Fibroblast of skin of left biceps (primary cell): ENCODE measurements at regions not wholly inside any gene's neighbourhood (a gene's known extent, or its start where the extent isn't known, plus 50 kb on each side); places are given as distances from the start of the nearest gene placed in this dataset.
"Not testable (repeated sequence)": the region's sequence is repeated elsewhere in the genome, so short reads cannot be mapped to it uniquely, and the experiment has no call there.

Experiments used
- DNase-seq, 2 experiments: peaks; one replicate each; pipeline ENCODE4 v3.0.0-alpha.2; 2013; ENCODE audit warnings: low read depth in 2 of 2

DNA sequence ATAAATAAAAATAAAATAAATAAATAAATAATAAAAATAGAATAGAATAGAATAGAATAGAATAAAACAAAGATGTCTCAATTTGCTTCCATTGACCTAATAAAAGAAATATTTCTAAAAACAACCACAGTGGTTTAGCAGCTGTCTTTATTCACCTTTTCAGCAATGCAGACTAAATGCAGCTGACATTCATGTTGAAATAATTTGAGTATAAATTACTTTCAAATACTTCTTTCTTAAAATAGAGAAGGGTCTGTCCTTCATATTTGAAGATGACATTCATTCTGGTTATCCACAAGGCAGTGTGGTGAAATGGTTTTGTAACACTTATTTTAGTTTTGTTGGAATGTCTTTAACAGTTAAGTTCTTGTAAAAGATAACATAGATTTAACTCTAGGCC lies 469.4 kb downstream of the IRS1 start:
- DNase-seq: no peak

DNA sequence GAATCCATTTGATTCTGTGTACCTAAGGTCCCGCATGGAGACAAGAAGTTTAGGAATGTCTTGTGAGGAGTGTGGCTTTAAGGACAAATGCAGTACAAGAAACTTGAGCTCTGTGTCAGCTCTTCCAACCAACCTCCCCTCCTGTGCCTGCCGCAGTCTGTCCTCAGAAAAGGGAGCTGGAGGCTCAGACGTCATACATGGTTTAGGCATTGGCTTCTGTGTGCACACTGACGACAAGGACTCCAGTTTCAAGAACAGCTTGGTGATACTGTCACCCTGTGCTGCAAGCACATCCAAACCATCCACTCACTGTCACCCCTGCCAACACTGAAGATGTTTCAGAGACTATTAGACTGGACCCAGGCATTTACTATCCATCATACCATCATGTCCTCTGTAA lies 470.4 kb downstream of the IRS1 start:
- DNase-seq: no peak

DNA sequence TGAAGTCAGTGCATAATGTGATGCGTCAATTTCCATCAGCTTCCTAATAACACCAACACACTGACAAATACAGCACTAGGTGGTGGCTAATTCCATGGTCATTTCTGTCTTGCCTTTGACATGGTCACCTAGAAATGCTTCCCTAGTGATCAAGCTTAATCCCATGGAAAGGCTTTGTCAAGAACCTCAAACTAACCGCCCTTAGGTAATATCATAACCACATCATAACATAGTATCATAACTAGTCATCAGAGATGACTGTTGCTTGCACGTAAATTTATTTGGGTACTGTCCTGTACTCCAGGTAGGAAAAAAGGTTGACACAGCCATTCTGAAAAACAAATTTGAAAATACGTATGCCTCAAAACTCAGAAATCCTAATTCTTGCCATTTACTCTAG lies 471.8 kb downstream of the IRS1 start:
- DNase-seq: no peak

DNA sequence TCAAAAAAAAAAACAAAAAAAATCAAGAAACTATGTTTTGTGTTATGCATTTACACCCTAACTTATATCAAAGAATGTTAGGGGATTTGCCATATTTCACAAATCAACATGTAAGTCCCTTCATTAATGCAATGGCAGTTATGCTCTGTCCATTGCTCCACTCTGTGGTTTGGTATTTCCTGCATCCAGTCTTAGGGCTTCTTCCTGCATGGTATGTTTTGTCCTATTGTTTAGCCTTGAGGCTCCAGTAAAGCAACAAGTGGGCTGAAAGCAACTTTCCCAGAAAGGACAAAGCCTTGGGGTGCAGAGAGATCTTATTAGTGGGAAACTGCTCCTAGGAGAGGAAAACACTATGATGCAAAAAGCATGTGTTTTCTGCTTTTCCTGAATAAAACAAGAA lies 474.1 kb downstream of the IRS1 start:
- no peak for DNase-seq

DNA sequence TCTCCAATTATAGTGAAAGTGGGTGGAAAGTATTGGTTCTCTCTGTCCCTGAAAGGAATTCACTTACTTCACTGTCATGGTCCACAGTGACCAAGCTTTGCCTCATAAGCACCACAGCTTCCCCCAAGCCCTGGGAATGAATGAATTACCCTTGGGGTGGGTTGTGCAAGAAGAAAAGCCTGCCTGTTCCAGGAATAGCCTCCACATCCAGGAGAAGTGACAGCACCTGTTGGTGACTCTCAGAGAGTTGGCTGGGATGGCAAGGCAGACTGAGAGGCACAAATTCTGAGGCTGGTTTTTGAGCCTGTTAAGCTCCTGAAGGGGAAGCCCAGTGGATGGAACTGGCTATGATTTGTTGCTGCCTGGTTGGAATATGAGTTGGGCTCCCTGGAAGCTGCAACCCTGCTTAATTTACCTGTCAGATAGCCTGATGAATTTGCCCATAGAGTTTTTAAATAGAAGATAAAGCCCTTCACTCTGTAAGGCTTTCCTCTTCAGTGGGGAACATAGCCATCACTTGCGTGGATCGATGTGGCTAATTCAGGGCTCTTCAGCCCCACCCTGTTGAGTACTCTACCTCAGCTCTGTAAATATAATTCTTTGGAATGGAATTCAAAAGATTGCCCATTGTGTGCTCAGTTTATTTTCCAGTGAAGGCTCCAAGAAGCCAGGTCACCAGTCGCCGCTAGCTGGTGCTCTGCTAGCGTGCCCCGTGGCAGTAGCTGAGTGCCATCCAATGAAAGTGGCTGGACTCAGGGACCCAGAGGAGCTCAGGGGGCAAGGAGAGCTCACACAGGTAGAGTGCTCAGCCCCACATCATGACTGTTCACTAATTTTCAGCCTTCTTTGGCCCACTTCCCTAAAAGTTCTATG lies 479.3 kb downstream of the IRS1 start:
- DNase-seq: no peak

DNA sequence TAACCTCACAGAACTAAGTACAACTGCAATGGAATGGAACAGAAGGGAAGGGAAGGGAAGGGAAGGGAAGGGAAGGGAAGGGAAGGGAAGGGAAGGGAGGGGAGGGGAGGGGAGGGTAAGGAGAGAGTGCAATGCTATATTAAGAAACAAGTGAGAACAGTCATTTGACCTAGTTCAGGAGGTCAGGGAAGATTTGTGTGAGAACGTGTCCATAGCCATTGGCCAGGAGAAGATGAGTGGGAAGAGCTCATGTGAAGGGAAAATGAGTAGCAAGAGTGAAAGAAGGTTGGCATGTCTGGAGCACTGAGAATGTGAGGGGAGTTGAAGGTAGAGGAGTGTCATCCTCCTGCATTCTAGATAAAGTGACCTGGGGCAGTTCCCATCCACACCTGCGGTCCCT lies 481.6 kb downstream of the IRS1 start:
- no peak for DNase-seq

DNA sequence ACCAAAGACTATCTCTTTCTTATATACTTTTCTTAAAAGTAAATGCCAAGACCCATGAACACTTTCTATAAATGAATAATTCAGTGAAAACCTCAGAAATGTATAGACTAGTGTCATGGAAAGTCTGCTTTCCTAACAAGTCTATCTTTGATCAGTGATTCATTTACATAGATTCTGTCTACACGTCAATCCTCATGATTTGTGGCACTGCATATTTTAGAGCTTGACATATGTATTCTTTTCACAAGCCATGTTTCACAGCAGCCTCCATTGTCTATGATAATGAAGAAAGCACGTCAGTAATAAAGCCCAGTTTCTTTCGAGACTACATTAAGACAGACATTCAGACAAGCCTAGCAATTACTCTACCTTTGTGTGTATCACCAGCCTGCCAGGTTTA lies 486.6 kb downstream of the IRS1 start:
- no peak for DNase-seq

DNA sequence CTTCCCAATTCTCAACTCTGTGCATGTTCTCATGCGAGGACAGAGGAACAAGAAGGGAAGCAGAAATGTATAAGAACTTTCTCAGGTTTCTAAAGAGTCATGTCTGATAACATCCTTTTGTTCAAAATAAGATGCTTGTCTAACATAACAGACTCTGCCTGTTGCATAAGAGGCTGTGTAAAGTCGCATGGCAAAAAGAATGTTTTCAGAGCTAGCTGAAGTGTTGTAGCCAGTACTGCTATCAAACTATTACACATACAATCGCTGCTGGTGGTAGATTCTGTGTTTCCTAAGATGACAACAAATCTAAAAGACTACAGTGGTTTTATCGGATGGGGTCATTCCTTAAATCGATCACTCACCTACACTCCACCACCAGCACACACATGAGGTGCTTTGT lies 487.5 kb downstream of the IRS1 start:
- DNase-seq: no peak

DNA sequence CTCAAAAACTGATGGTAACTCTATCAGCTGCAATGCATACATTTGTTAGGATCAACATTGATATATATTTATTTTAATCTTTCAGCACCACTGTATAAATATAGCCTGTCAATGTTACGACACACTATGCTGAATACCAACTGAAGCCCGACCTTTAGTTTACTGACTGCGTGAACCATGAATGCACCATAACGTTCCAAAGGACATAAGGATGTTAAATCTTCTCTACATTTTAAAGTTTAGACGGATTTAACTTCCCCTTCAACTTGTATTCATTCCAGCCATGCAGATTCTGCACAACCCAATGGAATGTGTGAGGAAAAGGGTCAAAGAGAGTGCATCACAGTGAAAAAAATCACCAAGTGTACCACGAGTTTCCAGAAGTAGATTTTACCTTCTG lies 489.5 kb downstream of the IRS1 start:
- DNase-seq: peak; percentile 55 to 61

DNA sequence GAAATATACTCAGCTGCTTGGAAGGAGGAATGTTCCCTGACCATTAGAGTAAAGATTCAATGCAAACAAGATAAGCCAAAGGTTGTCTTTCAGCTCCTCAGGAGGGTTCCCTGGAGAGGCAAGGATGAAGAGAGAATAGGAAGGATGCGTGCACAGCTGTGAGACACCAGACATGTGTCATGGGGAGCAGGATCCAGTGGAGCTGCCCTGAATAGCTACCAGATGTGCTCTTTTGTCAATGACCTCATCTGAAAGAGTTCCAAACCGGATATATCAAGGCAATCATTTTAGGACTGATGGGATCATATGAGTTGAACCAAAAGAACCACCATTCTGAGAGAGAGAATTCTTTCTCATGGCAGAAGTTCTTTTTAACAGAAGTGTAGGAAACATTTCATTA lies 490.6 kb downstream of the IRS1 start:
- DNase-seq: peak; percentile 75 to 76

DNA sequence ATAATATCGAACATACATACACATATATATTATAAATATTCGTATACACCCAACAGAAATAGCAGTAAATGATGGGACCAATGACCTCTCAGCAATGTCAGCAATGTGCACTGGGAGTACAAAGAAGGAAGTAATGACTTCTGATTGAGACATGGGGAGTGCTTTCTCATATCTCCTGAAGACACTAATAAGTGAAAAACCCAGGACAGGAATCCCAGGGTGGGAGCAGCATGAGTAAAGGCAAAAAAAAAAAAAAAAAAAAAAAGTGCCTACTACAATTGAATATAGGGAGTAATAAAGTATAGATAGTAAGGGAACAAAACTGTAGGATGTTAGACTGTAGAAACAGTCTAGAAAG lies 491.3 kb downstream of the IRS1 start:
- DNase-seq: no peak

DNA sequence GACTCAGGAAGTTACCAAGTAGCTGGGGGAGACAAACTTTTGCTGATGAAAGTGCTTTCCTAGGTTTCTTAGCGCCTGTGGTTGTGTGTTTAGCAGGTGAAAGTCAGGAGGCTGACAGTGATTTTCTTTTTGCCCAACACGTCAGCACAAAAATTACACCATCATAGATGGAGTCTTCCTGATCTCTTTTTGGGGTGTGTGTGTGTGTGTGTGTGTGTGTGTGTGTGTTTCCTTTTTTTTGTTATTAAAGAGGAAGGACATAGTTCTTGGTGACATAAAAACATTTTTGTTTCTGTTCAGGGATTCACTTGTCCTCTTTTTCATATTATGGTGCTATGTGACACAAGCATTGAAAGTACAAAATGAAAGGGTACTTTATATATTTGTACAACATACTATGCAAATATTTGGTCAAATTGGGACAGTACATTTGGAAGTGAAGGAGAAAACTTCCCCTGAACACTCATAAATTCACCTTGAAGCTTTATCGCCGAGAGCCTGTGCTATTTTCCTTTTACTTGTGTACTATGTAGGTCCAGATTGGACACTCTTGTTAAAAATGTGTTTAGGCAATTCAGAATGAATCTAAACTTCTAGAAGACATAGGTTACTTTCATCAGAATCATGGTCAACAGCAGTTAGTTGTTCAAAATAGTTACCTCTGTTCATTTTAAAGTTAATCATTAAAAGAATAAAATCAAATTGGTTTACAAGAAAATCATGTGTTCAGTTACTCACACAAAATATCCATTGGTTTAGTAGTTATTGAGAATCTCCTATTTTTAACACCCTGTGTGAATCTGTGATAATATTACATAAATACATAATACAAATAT lies 491.9 kb downstream of the IRS1 start:
- no peak for DNase-seq

DNA sequence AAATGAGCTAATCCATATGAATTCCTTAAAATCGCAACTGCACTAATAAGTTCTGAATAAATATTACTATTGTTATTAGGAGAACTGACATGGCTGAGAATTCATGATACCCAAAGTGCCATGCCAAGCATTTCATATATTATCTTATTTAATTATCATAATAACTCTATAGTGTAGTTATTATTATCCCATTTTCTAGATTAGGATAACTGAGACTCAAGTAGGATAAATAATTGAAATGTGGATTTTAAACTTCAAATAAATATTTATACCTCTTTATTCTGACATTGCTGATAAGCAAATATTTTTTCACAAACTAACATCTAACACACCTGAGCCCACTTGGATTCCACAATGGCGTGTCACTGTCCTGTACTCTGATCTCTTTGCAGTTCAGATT lies 492.7 kb downstream of the IRS1 start:
- no peak for DNase-seq

DNA sequence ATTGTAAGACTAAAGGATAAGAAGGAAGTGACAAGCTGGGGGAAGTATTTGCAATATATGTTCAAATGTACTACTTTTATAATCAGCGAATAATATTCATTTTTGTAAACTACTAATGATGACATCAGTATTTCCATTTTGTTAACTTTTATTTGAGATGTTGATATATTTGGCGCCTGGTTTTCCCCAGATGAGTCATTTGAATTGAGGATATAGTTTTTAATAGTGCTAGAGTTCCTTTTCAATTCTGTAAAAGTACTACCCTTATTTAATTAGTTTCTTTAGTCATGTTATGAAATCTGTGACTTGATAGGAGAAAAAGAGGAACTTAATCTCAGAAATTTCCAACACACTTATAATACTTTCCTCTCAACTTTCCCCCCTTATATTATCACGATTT lies 495.3 kb downstream of the IRS1 start:
- no peak for DNase-seq

DNA sequence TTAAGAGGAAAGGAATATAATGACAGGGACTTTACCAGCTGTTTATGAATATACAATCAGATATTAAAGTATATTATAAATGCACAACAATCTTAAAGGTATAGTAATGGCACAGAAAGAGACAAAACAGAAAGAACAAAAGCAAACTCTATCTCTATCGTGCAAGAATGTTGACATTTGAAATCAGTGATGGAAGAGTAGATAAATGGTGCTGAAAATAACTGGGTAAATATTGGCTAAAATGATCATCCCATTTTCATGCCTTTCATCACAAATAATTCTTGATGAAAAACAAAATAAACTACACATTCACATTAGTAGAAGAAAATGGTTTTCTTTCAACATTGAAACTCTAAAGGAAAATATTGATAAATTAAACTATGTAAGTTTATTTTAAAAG lies 495.9 kb downstream of the IRS1 start:
- no peak for DNase-seq

DNA sequence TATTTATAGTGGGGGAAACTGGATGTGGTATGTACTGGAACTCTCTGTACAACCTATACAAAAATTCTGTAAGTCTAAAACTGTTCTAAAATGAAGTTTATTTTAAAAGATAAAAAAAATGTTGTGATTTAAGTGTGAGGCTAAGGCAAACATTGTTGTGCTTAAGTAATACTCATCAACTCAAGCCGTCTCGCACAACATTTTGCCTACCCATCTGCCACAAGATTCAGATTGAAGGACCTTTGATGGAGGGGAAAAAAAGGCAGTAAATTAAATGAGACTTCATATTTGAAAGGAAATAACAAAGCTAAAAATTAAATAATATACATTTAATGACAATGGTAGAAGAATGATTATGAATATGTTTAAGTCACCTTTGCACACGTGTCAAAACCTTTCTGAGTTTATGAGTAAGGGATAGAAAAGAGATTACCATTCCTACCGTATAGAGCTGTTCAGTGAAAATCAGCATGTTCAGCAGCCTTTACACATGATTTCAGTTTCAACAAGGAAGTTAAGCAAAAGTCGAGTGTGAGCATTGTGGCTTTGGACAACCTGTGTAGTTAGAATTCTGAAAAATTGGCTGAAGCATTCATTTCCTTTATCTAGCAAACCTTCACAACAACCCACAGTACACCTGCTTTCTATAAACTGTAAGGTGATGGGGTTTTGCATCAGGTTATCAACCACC lies 499.3 kb downstream of the IRS1 start:
- DNase-seq: no peak

DNA sequence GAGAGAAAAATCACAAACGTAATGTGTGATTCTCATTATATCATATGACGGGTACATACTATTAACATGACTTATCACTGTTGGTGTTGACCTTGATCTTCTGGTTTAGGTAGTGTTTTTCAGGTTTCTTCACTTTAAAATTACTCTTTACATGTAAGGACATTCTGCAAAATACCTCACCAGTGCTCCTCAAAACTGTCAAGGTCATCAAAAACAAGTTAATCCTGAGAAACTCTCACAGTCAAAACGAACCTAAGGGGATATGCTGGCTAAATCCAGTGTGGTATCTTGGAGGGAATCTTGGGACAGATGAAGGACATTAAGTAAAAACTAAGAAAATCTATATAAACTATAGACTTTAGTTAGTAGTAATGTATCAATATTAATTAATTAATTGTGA lies 499.8 kb downstream of the IRS1 start:
- DNase-seq: no peak

DNA sequence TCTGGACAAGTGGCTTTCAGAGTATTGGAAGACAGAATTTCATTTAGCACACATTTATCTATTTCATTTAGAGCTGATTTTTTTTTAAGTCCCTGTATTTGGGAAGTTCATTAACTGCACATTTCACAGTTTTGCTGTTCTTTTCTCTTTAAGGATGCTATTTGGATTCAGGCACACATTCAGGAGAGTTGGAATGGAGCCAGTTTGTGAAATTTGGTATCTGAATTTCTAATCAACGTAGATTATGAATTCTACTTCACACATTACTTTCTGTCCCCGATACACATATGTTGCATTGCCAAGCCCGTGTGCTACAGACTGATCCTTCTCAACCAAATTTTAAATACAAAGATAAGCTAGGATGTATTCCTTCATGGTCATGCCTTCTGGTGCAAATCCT lies 503.9 kb downstream of the IRS1 start:
- DNase-seq: no peak

DNA sequence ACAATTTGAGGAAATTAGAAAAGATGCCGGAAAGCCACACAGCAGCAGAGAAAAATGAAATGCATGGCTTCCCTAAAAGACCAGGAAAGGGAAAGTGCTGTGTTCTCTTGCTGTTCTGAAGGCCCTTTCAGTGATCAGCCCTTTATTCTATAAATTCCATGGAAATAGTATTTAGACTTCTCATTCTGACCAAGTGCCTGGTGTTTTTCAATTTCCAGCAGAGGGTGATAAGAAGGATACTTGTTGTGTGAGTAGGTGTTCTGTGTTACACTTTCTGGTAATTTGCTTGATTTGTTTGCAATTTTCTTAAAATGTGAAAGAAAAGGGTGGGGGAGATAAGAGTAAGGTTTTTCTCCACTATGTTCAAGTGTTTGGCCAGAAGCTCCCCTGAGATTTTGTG lies 504.5 kb downstream of the IRS1 start:
- no peak for DNase-seq

DNA sequence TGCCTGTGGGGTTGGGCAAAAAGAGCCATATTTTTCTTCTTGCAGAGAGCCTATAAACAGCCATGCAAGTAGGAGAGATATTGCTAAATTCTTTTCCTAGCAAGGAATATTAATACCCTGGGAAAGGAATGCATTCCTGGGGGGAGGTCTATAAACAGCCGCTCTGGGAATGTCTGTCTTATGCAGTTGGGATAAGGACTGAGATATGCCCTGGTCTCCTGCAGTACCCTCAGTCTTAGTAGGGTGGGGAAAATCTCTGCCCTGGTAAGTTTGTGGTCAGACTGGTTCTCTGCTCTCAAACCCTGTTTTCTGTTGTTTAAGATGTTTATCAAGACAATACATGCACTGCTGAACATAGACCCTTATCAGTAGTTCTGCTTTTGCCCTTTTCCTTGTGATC lies 508.3 kb downstream of the IRS1 start:
- not testable (repeated sequence) for DNase-seq

DNA sequence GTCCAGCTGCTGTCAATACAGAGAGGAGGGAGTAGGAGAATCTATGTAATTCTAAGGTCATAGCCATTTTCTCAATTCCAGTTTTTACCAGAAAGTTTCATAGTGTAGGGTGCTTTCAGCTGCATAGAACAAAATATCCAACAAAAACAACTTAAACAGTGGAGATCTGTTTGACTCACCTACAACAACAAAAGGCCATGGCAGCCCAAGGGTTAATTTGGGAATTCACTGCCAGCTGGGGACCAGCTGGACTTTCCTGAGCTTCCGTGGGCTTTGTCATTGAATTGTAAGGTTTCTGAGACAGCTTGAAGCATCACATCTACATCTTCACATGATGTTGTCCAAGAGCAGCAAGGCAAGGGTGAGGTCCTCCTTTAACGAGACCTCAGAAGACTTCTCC lies 512.7 kb downstream of the IRS1 start:
- no peak for DNase-seq

DNA sequence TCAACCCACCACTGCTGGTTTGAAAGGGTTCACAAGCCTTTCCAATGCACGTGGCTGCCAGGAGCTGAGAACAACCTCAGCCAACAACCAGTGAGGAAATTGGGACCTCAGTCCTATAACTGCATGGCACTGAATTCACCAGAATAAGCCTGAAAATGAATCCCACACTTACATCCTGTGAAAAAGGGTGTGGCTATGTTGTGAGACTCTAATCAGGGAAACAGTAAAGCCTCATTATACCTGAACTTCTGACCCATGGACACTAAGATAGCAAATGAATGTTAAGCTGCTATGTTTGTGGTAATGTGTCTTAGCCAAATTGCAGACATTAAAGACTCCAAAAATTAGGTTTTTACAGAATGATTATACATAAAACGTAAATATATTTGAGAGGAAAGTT lies 515.8 kb downstream of the IRS1 start:
- no peak for DNase-seq

DNA sequence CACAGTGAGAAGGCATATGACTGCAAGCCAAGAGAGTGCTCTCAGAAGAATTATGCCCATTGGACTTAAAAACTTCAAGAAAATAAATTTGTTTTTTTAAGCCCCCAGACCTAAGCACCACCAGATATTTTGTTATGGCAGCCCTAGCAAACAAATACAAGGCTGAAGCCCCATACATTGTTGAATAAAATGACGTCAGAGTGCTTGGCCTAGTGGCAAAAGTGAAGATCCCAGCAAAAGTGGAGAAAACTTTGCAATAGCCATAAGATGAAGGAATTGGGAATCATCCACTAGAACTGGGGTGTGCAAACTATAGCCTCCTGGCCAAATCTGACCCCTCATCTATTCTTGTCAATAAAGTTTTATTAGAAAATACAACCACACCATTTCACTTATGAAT lies 517.5 kb downstream of the IRS1 start:
- no peak for DNase-seq
